Fibroblast of gingiva (primary cell): ENCODE measurements at regions not wholly inside any gene's neighbourhood (a gene's known extent, or its start where the extent isn't known, plus 50 kb on each side); places are given as distances from the start of the nearest gene placed in this dataset.
A peak's percentile ranks its signal among the peaks of the same experiment; 100 is the strongest.
"Not testable (repeated sequence)": the region's sequence is repeated elsewhere in the genome, so short reads cannot be mapped to it uniquely, and the experiment has no call there.

Experiments
- DNase-seq: peaks from one replicate; pipeline ENCODE4 v3.0.0-alpha.2; 2011; ENCODE audit warnings: low read depth

GRCh38 chr12:114815026-114815795, 131.2 kb upstream of the TBX3 start:
- no peak for DNase-seq

- peak; percentile 82 for DNase-seq
These were observed 129.1 kb upstream of the TBX3 start for GRCh38 chr12:114812858-114813761.

GRCh38 chr12:114812384-114812783, 128.4 kb upstream of the TBX3 start:
- no peak for DNase-seq

GRCh38 chr12:114809097-114809496, 125.1 kb upstream of the TBX3 start:
- DNase-seq = no peak

GRCh38 chr12:114801381-114801780, 117.4 kb upstream of the TBX3 start:
- DNase-seq = not testable (repeated sequence)

GRCh38 chr12:114800566-114800965, 116.6 kb upstream of the TBX3 start:
- not testable (repeated sequence) for DNase-seq

- DNase-seq = peak; percentile 8
These were observed 115.9 kb upstream of the TBX3 start for GRCh38 chr12:114799574-114800487.

GRCh38 chr12:114794049-114794558, 110.1 kb upstream of the TBX3 start:
- DNase-seq = no peak

- no peak for DNase-seq
These were observed 106.3 kb upstream of the TBX3 start for GRCh38 chr12:114790276-114790675.

- DNase-seq = no peak
These were observed 105.8 kb upstream of the TBX3 start for GRCh38 chr12:114789821-114790220.

GRCh38 chr12:114789276-114789675, 105.3 kb upstream of the TBX3 start:
- no peak for DNase-seq

- DNase-seq = no peak
These were observed 100.6 kb upstream of the TBX3 start for GRCh38 chr12:114784526-114784925.

GRCh38 chr12:114783089-114783618, 99.2 kb upstream of the TBX3 start:
- DNase-seq = no peak

- DNase-seq = no peak
These were observed 96.9 kb upstream of the TBX3 start for GRCh38 chr12:114780746-114781399.

GRCh38 chr12:114779647-114780046, 95.7 kb upstream of the TBX3 start:
- no peak for DNase-seq

- DNase-seq = no peak
These were observed 95.2 kb upstream of the TBX3 start for GRCh38 chr12:114779186-114779585.

GRCh38 chr12:114776731-114777442, 92.9 kb upstream of the TBX3 start:
- peak; percentile 55 for DNase-seq

GRCh38 chr12:114774699-114775098, 90.7 kb upstream of the TBX3 start:
- no peak for DNase-seq

GRCh38 chr12:114774197-114774596, 90.2 kb upstream of the TBX3 start:
- DNase-seq = no peak

- no peak for DNase-seq
These were observed 86.3 kb upstream of the TBX3 start for GRCh38 chr12:114770323-114770722.
